ENCODE measurements at regions not wholly inside any gene's neighbourhood (a gene's known extent, or its start where the extent isn't known, plus 50 kb on each side); places are given as distances from the start of the nearest gene placed in this dataset.

DNA sequence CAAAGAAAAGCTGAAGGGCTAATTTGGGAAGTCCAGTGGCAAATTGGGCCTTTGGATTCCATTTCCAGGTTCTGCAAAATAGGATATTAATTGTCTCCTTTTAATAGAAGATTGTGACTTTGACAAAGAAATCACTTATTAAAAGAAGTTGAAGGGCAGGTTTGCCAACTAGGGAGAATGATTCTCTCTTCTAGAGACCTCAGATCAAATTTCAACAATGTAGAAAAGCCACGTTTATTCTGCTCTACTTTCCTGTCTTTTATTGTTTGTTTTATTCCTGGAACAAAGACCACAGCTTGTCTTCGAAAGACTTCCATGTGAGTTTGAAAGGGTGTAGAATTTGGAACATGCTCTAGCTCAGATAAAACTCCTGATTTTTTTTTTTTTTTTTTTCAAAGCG is 65.5 kb upstream of the PRL start:
- DNase-seq (ENCODE audit: extremely low read depth, low read depth): no peak
- TF ChIP-seq, protein P1, sequence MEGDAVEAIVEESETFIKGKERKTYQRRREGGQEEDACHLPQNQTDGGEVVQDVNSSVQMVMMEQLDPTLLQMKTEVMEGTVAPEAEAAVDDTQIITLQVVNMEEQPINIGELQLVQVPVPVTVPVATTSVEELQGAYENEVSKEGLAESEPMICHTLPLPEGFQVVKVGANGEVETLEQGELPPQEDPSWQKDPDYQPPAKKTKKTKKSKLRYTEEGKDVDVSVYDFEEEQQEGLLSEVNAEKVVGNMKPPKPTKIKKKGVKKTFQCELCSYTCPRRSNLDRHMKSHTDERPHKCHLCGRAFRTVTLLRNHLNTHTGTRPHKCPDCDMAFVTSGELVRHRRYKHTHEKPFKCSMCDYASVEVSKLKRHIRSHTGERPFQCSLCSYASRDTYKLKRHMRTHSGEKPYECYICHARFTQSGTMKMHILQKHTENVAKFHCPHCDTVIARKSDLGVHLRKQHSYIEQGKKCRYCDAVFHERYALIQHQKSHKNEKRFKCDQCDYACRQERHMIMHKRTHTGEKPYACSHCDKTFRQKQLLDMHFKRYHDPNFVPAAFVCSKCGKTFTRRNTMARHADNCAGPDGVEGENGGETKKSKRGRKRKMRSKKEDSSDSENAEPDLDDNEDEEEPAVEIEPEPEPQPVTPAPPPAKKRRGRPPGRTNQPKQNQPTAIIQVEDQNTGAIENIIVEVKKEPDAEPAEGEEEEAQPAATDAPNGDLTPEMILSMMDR (IDR thresholded peaks at IDR 0.05; ENCODE audit: low read depth, low read length, missing control alignments): no peak
- no peak overlapping the region for H3K4me3 ChIP-seq (replicated peaks; ENCODE audit: low read depth, low read length)

DNA sequence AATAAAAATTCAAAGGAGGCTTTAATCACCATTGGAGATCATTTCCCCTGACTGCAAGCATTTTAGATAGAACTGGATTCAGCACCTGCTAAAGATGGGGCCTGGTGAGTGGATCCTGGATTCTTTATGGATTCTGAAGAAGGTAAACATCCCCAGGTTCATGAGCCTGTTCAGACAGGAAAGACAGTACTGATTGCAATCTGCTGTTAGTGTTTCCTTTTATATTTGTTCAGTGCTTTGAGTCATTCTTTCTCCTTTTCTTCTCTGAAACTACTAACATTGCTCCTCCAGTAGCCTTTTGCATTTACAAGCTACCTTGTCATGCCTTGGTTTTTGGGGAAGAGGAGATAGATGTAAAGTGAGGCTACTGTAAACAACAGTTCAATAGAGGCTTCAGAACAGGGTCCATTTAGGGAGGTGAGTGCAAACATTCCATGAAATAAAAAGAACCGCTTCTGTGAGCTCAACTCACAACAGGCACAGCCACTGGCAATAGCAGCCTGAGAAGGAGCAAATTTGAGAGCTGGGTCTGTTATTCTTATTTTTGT is 66.4 kb upstream of the PRL start:
- no peak overlapping the region for H3K4me3 ChIP-seq (replicated peaks; ENCODE audit: low read depth, low read length)
- no peak for DNase-seq (ENCODE audit: extremely low read depth, low read depth)
- TF ChIP-seq, protein P1 (IDR thresholded peaks at IDR 0.05; ENCODE audit: low read depth, low read length, missing control alignments): no peak

DNA sequence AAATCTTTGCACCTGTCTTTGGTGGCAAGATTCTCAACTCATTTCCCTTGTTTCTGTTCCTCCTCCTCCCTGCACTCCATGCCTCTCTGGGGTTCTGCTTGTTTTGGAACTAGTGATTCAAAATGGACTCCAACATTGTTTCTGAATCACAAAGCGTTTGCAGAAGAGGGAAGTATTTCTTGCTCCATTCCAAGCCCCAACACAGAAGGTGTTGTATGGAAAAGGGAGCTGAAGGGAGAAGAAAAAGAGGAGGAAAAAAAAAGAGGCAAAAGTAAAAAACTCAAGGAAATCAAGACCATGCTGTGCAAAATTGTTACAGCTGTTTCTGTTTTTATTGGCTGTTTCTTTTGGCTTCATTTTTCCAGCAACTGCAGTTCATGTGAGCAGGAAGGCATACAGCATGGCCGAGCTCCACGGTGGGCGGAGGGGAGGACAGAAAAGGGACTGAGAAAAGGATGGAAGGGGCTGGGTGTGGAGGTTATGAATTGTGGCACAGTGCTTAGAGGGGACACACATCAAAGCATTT is 66.9 kb upstream of the PRL start:
- TF ChIP-seq, protein P1 (IDR thresholded peaks at IDR 0.05; ENCODE audit: low read depth, low read length, missing control alignments): no peak
- no peak overlapping the region for H3K4me3 ChIP-seq (replicated peaks; ENCODE audit: low read depth, low read length)
- no peak for DNase-seq (ENCODE audit: extremely low read depth, low read depth)

DNA sequence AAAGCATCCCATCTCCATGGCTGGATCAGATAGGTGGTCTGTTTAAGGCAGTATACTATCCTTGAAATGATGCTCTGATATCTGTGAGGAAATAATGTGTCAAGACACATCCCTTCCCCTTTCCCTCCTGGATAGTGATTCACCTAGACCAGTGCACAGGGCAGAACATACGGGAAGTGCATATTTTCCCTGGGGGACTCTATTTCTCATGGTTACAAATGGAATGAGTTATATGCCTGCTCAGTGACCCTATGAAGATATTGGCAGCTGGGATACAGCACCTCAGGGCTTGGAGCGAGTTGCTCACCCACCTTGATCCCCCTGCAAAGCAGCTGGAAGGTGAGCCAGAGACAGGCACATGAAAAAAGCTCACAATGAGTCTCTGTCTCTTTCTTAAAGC is 67.5 kb upstream of the PRL start:
- TF ChIP-seq, protein P1 (IDR thresholded peaks at IDR 0.05; ENCODE audit: low read depth, low read length, missing control alignments): no peak
- no peak for DNase-seq (ENCODE audit: extremely low read depth, low read depth)
- H3K4me3 ChIP-seq (replicated peaks; ENCODE audit: low read depth, low read length): no peak overlapping the region

DNA sequence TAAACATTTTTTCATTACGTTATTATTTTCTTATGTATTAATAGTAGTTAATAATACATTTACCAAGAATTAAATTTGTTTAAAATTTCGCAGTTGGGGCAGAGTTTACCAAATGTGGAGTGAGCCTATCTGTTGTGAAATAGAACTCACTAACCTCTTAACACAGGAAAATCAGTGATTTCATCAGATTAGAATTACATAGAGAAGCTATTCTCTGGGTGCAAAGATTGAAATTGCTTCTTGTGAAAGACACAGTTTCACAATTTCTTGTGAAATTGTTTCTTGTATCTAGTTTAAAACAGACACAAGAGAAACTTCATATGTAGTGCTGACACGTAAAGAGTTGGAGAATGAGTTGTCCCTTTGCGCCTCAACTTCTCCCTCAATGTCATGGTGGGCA is 69.4 kb upstream of the PRL start:
- TF ChIP-seq, protein P1 (IDR thresholded peaks at IDR 0.05; ENCODE audit: low read depth, low read length, missing control alignments): no peak
- H3K4me3 ChIP-seq (replicated peaks; ENCODE audit: low read depth, low read length): no peak overlapping the region
- no peak for DNase-seq (ENCODE audit: extremely low read depth, low read depth)

DNA sequence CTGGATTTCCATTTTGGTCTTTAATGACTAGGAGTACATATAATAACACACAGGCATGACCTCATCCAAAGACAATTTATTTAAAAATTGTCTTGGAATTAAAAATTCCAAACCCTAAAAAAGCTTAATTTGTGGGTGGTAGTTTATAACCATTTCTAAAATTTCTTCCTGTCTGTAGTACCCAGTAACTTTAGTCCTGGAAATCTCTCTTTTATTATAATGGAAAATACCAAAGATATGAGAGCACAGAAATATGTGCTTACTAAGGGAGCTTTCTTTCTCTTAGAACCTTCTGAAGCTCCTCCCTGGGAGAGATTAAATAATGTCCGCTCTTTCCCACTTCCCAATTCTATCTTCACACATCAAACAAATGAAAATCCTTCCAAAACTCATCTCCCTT is 70.5 kb upstream of the PRL start:
- H3K4me3 ChIP-seq (replicated peaks; ENCODE audit: low read depth, low read length): no peak overlapping the region
- DNase-seq (ENCODE audit: extremely low read depth, low read depth): no peak
- TF ChIP-seq, protein P1 (IDR thresholded peaks at IDR 0.05; ENCODE audit: low read depth, low read length, missing control alignments): no peak

DNA sequence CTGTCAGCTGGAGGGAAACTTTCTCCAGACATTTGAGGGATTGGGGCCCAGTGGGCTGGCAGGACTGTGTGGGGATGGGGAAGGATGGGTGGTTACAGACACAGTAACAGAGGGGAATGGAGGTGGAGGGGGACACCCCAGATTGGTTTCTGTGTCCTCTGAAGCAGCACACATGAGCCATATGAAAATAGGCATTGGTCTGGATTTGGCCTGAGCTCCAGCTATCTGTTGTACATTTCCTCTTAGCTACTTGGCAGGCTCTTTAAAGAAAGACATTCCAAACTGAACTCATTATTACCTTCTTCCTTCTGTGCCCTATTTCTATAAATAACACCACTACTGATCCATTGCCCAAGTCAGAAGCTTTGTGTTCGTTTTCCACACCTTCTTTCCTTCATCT is 72.0 kb upstream of the PRL start:
- no peak overlapping the region for H3K4me3 ChIP-seq (replicated peaks; ENCODE audit: low read depth, low read length)
- TF ChIP-seq, protein P1 (IDR thresholded peaks at IDR 0.05; ENCODE audit: low read depth, low read length, missing control alignments): no peak
- no peak for DNase-seq (ENCODE audit: extremely low read depth, low read depth)

All from HFF-Myc (cell line).